Endodermal cell (in vitro differentiated cells): ENCODE measurements at regions not wholly inside any gene's neighbourhood (a gene's known extent, or its start where the extent isn't known, plus 50 kb on each side); places are given as distances from the start of the nearest gene placed in this dataset.
A peak's percentile ranks its signal among the peaks of the same experiment; 100 is the strongest.

Experiments used
- DNase-seq: peaks from one replicate; pipeline ENCODE4 v3.0.0-alpha.2; 2017
- H3K27ac ChIP-seq: 2 replicates; pipeline ENCODE4 v1.5.1; 2013; ENCODE audit warnings: mild to moderate bottlenecking, low read depth, low read length, moderate library complexity
- H3K27me3 ChIP-seq: 2 replicates; pipeline ENCODE4 v1.6.1; 2013; ENCODE audit warnings: mild to moderate bottlenecking, low read length, moderate library complexity; ENCODE audit not compliant: insufficient read depth, control insufficient read depth, poor library complexity, severe bottlenecking
- H3K36me3 ChIP-seq: 2 replicates; pipeline ENCODE4 v1.7.0; 2013; ENCODE audit warnings: mild to moderate bottlenecking, low read length, moderate library complexity; ENCODE audit not compliant: control insufficient read depth, insufficient read depth
- H3K4me1 ChIP-seq: one replicate; pipeline ENCODE4 v1.7.0; 2013; ENCODE audit warnings: low read length; ENCODE audit not compliant: control insufficient read depth, insufficient read depth
- H3K4me3 ChIP-seq: 2 replicates; pipeline ENCODE4 v1.5.1; 2013; ENCODE audit warnings: mild to moderate bottlenecking, low read length, moderate library complexity
- H3K9ac ChIP-seq: 2 replicates; pipeline ENCODE4 v1.6.1; 2013; ENCODE audit warnings: mild to moderate bottlenecking, low read length, moderate library complexity; ENCODE audit not compliant: poor library complexity, severe bottlenecking; ENCODE audit errors: extremely low read depth
- H3K9me3 ChIP-seq: 2 replicates; pipeline ENCODE4 v1.6.1; 2013; ENCODE audit warnings: mild to moderate bottlenecking, low read length, moderate library complexity; ENCODE audit not compliant: control insufficient read depth
- H3K27ac Mint-ChIP-seq: 2 replicates; pipeline ENCODE4 v1.8.0; 2020; ENCODE audit warnings: mixed read lengths
- H3K27me3 Mint-ChIP-seq: 2 replicates; pipeline ENCODE4 v1.8.0; 2021; ENCODE audit warnings: mild to moderate bottlenecking, mixed read lengths; ENCODE audit not compliant: insufficient read depth
- H3K36me3 Mint-ChIP-seq: 2 replicates; pipeline ENCODE4 v1.8.0; 2020; ENCODE audit warnings: low read depth, mixed read lengths
- H3K4me1 Mint-ChIP-seq: 2 replicates; pipeline ENCODE4 v1.8.0; 2020; ENCODE audit warnings: mixed read lengths
- H3K4me3 Mint-ChIP-seq: 2 replicates; pipeline ENCODE4 v1.8.0; 2020; ENCODE audit warnings: mild to moderate bottlenecking, moderate library complexity, mixed read lengths
- H3K9me3 Mint-ChIP-seq: 2 replicates; pipeline ENCODE4 v1.8.0; 2020; ENCODE audit warnings: mild to moderate bottlenecking, mixed read lengths
- CTCF ChIP-seq: fragments of 200-600 bp; sonication (generic); conservative IDR thresholded peaks from 2 replicates; pipeline ENCODE4 v1.5.0; 2021; ENCODE audit warnings: antibody characterized with exemption, mild to moderate bottlenecking
- WGBS, 2 experiments: methylation state at CpG; one replicate each; pipeline versions ENCODE4 v1.1.5 to v1.1.7; 2013; ENCODE audit warnings: missing lambda C conversion rate in 2 of 2, mixed read lengths in 1 of 2; ENCODE audit not compliant: insufficient coverage in 1 of 2, insufficient read length in 1 of 2; 5-methylcytosine and 5-hydroxymethylcytosine counted together

GRCh38 chr5:117748336-117748735 is 1173.7 kb upstream of the SEMA6A start:
- Histone ChIP-seq H3K36me3 (no peaks in the 10 kb centered on the region), H3K4me1 (no peaks in the 10 kb centered on the region), H3K27me3 (no peaks in the 10 kb centered on the region), H3K27ac (no peak overlapping the region), H3K9me3 (no peaks in the 10 kb centered on the region), H3K4me3 (no peak overlapping the region), H3K9ac (no peak overlapping the region)
- Mint-ChIP-seq H3K27me3 (no peaks in the 10 kb centered on the region), H3K9me3 (no peaks in the 10 kb centered on the region), H3K4me3 (no peak overlapping the region), H3K36me3 (no peaks in the 10 kb centered on the region), H3K27ac (peak overlapping the region; percentile 61), H3K4me1 (peaks cover under 1% of the 10 kb centered on the region)
- peak; percentile 47 for DNase-seq
- TF ChIP-seq CTCF, result no peak
- 80 to 85% methylated on average over 3 to 5 of the region's 5 CpGs for WGBS, 2 experiments

GRCh38 chr5:117743337-117743736 is 1168.7 kb upstream of the SEMA6A start:
- Histone ChIP-seq H3K27me3 (no peaks in the 10 kb centered on the region), H3K9ac (no peak overlapping the region), H3K36me3 (no peaks in the 10 kb centered on the region), H3K4me3 (no peak overlapping the region), H3K4me1 (no peaks in the 10 kb centered on the region), H3K27ac (no peak overlapping the region), H3K9me3 (no peaks in the 10 kb centered on the region)
- no peak overlapping the region for H3K4me3 Mint-ChIP-seq
- H3K4me1 Mint-ChIP-seq, result peaks cover 3% of the 10 kb centered on the region
- 87 to 100% methylated on average over 1 to 5 of the region's 5 CpGs for WGBS, 2 experiments
- no peaks in the 10 kb centered on the region for H3K9me3 Mint-ChIP-seq
- no peaks in the 10 kb centered on the region for H3K36me3 Mint-ChIP-seq
- H3K27me3 Mint-ChIP-seq, result no peaks in the 10 kb centered on the region
- no peak for TF ChIP-seq CTCF
- no peak overlapping the region for H3K27ac Mint-ChIP-seq
- DNase-seq, result no peak

GRCh38 chr5:117741655-117742206 is 1167.1 kb upstream of the SEMA6A start:
- Mint-ChIP-seq H3K4me1 (peaks cover 3% of the 10 kb centered on the region), H3K36me3 (no peaks in the 10 kb centered on the region), H3K27me3 (no peaks in the 10 kb centered on the region), H3K4me3 (no peak overlapping the region), H3K27ac (no peak overlapping the region), H3K9me3 (no peaks in the 10 kb centered on the region)
- H3K27me3 ChIP-seq, result no peaks in the 10 kb centered on the region
- H3K9ac ChIP-seq, result no peak overlapping the region
- H3K4me1 ChIP-seq, result no peaks in the 10 kb centered on the region
- no peak overlapping the region for H3K4me3 ChIP-seq
- H3K27ac ChIP-seq, result no peak overlapping the region
- no peaks in the 10 kb centered on the region for H3K36me3 ChIP-seq
- 88% methylated on average over 1 of the region's 1 CpG for WGBS, 2 experiments
- no peak for TF ChIP-seq CTCF
- H3K9me3 ChIP-seq, result no peaks in the 10 kb centered on the region
- no peak for DNase-seq
